ENCODE measurements at regions not wholly inside any gene's neighbourhood (a gene's known extent, or its start where the extent isn't known, plus 50 kb on each side); places are given as distances from the start of the nearest gene placed in this dataset.

- TF ChIP-seq CTCF (IDR thresholded peaks at IDR 0.05) (no peak), EP300 (IDR thresholded peaks at IDR 0.05; ENCODE audit: low read depth) (no peak), POLR2AphosphoS5 (IDR thresholded peaks at IDR 0.05) (no peak), POLR2A (IDR thresholded peaks at IDR 0.05) (no peak)
These were observed 165.1 kb downstream of the DIRAS2 start for GRCh38 chr9:90477535-90477934.
